ENCODE measurements at regions not wholly inside any gene's neighbourhood (a gene's known extent, or its start where the extent isn't known, plus 50 kb on each side); places are given as distances from the start of the nearest gene placed in this dataset.

DNA sequence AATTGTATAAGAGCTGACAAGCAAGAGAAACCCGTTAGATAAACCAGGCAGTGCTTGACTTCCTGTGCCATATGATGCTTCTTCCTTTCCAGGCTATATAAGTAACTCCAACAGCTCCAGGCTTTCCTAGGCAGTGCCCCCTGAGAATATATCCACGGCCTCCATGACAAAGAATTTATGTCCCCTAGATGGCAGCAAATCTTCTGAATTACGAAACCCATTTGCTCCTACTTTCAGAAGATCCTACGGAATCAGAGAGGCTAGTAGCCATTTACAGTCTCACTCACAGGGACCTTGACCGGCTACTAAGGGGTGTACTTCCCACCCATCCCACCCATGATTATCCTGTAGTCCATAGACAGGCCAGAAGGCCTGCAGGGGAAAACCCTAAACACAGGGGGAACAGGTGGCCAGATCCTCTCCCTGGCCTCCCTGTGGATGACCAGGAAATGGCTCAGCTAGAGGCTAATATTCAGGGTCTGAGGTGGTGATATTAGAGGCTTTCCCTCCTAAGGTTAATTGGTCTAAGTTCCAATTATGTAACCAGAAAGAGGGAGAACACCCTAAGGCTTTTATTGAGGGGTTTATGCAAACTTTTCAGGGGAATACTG lies 77.2 kb upstream of the DCD start:
- no peak overlapping the region for H3K27ac ChIP-seq (ENCODE audit: low read depth in 1 of 2, low read length in 2 of 2)
- H3K27me3 Mint-ChIP-seq (ENCODE audit: low read depth in 3 of 3) = no peaks in the 10 kb centered on the region
- H4K20me1 ChIP-seq (ENCODE audit: insufficient read depth, low read length) = no peaks in the 10 kb centered on the region
- H3K4me3 ChIP-seq (replicated peaks in 1 of 3; ENCODE audit: low read depth in 2 of 3, low read length in 3 of 3) = no peak overlapping the region
- intact Hi-C loops (cut with micrococcal nuclease) = loop anchor here in 1 of 2 donors (10.0 kb wide), 1 partner anchor 349 kb away; no protein-coding TSS in a partner anchor
- no peaks in the 10 kb centered on the region for H3K36me3 Mint-ChIP-seq
- H3K4me1 Mint-ChIP-seq = peaks cover 11% of the 10 kb centered on the region
- no peak overlapping the region for H3K9ac ChIP-seq (ENCODE audit: insufficient read depth, low read length, poor library complexity, severe bottlenecking)
- peak overlapping the region in 1 of 7 donors; percentile 44 for H3K27ac Mint-ChIP-seq
- no peak overlapping the region for H2AFZ ChIP-seq (ENCODE audit: insufficient read depth, low read depth, low read length, poor library complexity, severe bottlenecking)
- 54% methylated on average over 2 of the region's 5 CpGs for WGBS (ENCODE audit: insufficient coverage)
- H3K36me3 ChIP-seq (replicated peaks in 1 of 2; ENCODE audit: control insufficient read depth in 1 of 2, insufficient read depth in 2 of 2, low read length in 2 of 2) = no peaks in the 10 kb centered on the region
- H3K4me3 Mint-ChIP-seq = no peak overlapping the region
- no peak overlapping the region for H3K4me2 ChIP-seq (replicated peaks; ENCODE audit: extremely low read depth, low read length, poor library complexity, severe bottlenecking)
- H3K9me3 ChIP-seq (replicated peaks in 1 of 2; ENCODE audit: control insufficient read depth in 1 of 2, insufficient read depth in 1 of 2, low read length in 2 of 2) = no peaks in the 10 kb centered on the region
- peak; percentile 53 for TF ChIP-seq CTCF (IDR thresholded peaks at IDR 0.05)
- H3K4me1 ChIP-seq (ENCODE audit: control insufficient read depth in 1 of 2, insufficient read depth in 2 of 2, low read length in 2 of 2) = no peaks in the 10 kb centered on the region
- no peaks in the 10 kb centered on the region for H3K79me2 ChIP-seq (ENCODE audit: insufficient read depth, low read length)
- peak in 2 of 3 donors; percentile 21 to 25 for DNase-seq
- H3K27me3 ChIP-seq (ENCODE audit: control insufficient read depth in 2 of 2, insufficient read depth in 2 of 2, low read length in 2 of 2) = no peaks in the 10 kb centered on the region
- H3K9me3 Mint-ChIP-seq = no peaks in the 10 kb centered on the region

DNA sequence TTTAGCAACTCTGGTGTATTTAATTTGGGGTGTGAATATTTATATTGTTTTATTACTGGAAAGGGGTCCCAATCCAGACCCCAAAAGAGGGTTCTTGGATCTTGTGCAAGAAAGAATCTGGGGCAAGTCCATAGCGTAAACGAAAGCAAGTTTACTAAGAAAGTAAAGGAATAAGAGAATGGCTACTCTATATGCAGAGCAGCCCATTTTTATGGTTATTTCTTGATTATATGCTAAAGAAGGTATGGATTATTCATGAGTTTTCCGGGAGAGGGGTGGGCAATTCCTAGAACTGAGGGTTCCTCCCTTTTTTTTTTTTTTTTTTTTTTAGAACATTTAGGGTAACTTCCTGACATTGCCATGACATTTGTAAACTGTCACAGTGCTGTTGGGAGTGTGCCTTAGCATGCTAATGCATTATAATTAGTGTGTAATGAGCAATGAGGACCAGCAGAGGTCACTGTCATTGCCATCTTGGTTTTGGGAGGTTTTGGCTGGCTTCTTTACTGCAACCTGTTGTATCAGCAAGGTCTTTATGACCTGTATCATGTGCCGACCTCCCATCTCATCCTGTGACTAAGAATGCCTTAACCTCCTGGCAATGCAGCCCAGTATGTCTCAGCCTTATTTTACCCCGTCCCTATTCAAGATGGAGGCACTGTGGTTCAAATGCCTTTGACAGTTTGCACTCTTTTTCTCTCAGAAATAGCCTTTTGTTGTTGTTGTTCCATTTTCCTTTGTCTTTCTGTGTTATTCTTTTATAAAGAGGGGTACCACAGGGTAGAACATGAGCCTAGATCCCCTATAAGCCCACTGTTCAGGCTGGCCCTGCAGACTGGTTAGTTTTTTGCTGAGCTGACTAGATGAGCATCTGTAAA lies 75.5 kb upstream of the DCD start:
- peaks cover 0 to 2% (median 2%) of the 10 kb centered on the region in 3 donors for H3K27me3 Mint-ChIP-seq (ENCODE audit: low read depth in 3 of 3)
- no peaks in the 10 kb centered on the region for H3K27me3 ChIP-seq (ENCODE audit: control insufficient read depth in 2 of 2, insufficient read depth in 2 of 2, low read length in 2 of 2)
- TF ChIP-seq CTCF (IDR thresholded peaks at IDR 0.05) = peak; percentile 84
- H2AFZ ChIP-seq (ENCODE audit: insufficient read depth, low read depth, low read length, poor library complexity, severe bottlenecking) = no peak overlapping the region
- peaks cover 16% of the 10 kb centered on the region for H3K4me1 Mint-ChIP-seq
- H3K4me3 ChIP-seq (replicated peaks in 1 of 3; ENCODE audit: low read depth in 2 of 3, low read length in 3 of 3) = no peak overlapping the region
- peak; percentile 19 to 53 (median 38) for DNase-seq
- peaks cover 0 to 3% (median 0%) of the 10 kb centered on the region in 7 donors for H3K9me3 Mint-ChIP-seq
- peaks cover 0 to 4% of the 10 kb centered on the region in 2 donors for H3K4me1 ChIP-seq (ENCODE audit: control insufficient read depth in 1 of 2, insufficient read depth in 2 of 2, low read length in 2 of 2)
- H3K4me2 ChIP-seq (replicated peaks; ENCODE audit: extremely low read depth, low read length, poor library complexity, severe bottlenecking) = no peak overlapping the region
- no peaks in the 10 kb centered on the region for H3K79me2 ChIP-seq (ENCODE audit: insufficient read depth, low read length)
- H3K36me3 Mint-ChIP-seq = no peaks in the 10 kb centered on the region
- H3K27ac Mint-ChIP-seq = peak overlapping the region in 1 of 7 donors; percentile 16
- H3K9me3 ChIP-seq (replicated peaks in 1 of 2; ENCODE audit: control insufficient read depth in 1 of 2, insufficient read depth in 1 of 2, low read length in 2 of 2) = no peaks in the 10 kb centered on the region
- intact Hi-C loops (cut with micrococcal nuclease) = loop anchor here in 1 of 2 donors (10.0 kb wide), 1 partner anchor 351 kb away; no protein-coding TSS in a partner anchor
- 71% methylated on average over 2 of the region's 5 CpGs for WGBS (ENCODE audit: insufficient coverage)
- no peak overlapping the region for H3K4me3 Mint-ChIP-seq
- H3K27ac ChIP-seq (ENCODE audit: low read depth in 1 of 2, low read length in 2 of 2) = no peak overlapping the region
- no peaks in the 10 kb centered on the region for H4K20me1 ChIP-seq (ENCODE audit: insufficient read depth, low read length)
- H3K9ac ChIP-seq (ENCODE audit: insufficient read depth, low read length, poor library complexity, severe bottlenecking) = no peak overlapping the region
- H3K36me3 ChIP-seq (replicated peaks in 1 of 2; ENCODE audit: control insufficient read depth in 1 of 2, insufficient read depth in 2 of 2, low read length in 2 of 2) = no peaks in the 10 kb centered on the region

Data from CD14-positive monocyte (primary cell).